Hepatocyte (in vitro differentiated cells): ENCODE measurements at regions not wholly inside any gene's neighbourhood (a gene's known extent, or its start where the extent isn't known, plus 50 kb on each side); places are given as distances from the start of the nearest gene placed in this dataset.

Experiments used
- EZH2 ChIP-seq: fragments of 200-600 bp; sonication (generic); IDR thresholded peaks from 2 replicates; pipeline ENCODE4 v1.6.1; 2016; ENCODE audit warnings: antibody characterized with exemption, mild to moderate bottlenecking, borderline replicate concordance
- EZH2phosphoT487 ChIP-seq: fragments of 200-600 bp; sonication (generic); IDR thresholded peaks from one replicate; pipeline ENCODE4 v1.6.1; 2018; ENCODE audit warnings: antibody characterized with exemption, mild to moderate bottlenecking, low read depth, moderate library complexity; ENCODE audit not compliant: unreplicated experiment, severe bottlenecking
- TF ChIP-seq, protein P1 (sequence below): fragments of 200-600 bp; sonication (generic); IDR thresholded peaks from 2 replicates; pipeline ENCODE4 v1.5.1; 2016; ENCODE audit warnings: antibody characterized with exemption, mild to moderate bottlenecking; ENCODE audit not compliant: poor library complexity

- TF ChIP-seq, protein P1, sequence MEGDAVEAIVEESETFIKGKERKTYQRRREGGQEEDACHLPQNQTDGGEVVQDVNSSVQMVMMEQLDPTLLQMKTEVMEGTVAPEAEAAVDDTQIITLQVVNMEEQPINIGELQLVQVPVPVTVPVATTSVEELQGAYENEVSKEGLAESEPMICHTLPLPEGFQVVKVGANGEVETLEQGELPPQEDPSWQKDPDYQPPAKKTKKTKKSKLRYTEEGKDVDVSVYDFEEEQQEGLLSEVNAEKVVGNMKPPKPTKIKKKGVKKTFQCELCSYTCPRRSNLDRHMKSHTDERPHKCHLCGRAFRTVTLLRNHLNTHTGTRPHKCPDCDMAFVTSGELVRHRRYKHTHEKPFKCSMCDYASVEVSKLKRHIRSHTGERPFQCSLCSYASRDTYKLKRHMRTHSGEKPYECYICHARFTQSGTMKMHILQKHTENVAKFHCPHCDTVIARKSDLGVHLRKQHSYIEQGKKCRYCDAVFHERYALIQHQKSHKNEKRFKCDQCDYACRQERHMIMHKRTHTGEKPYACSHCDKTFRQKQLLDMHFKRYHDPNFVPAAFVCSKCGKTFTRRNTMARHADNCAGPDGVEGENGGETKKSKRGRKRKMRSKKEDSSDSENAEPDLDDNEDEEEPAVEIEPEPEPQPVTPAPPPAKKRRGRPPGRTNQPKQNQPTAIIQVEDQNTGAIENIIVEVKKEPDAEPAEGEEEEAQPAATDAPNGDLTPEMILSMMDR: no peak
- TF ChIP-seq EZH2 (no peak), EZH2phosphoT487 (no peak)
Observed at GRCh38 chr10:21456160-21456559, 69.3 kb downstream of the SKIDA1 start.
